ENCODE measurements at regions not wholly inside any gene's neighbourhood (a gene's known extent, or its start where the extent isn't known, plus 50 kb on each side); places are given as distances from the start of the nearest gene placed in this dataset.
A peak's percentile ranks its signal among the peaks of the same experiment; 100 is the strongest.
"Not testable (repeated sequence)": the region's sequence is repeated elsewhere in the genome, so short reads cannot be mapped to it uniquely, and the experiment has no call there.

- no peak for DNase-seq (ENCODE audit: low read depth in 1 of 2, low spot score in 1 of 2)
Observed at GRCh38 chr12:91636721-91637120, 454.1 kb upstream of the DCN start.

- not testable (repeated sequence) for DNase-seq (ENCODE audit: low read depth in 1 of 2, low spot score in 1 of 2)
Observed at GRCh38 chr12:91634386-91634713, 451.7 kb upstream of the DCN start.

- DNase-seq (ENCODE audit: low read depth in 1 of 2, low spot score in 1 of 2): peak in 1 of 2 donors; percentile 9
Observed at GRCh38 chr12:91633734-91634357, 451.2 kb upstream of the DCN start.

GRCh38 chr12:91633206-91633605, 450.6 kb upstream of the DCN start:
- DNase-seq (ENCODE audit: low read depth in 1 of 2, low spot score in 1 of 2): no peak

- no peak for DNase-seq (ENCODE audit: low read depth in 1 of 2, low spot score in 1 of 2)
Observed at GRCh38 chr12:91632042-91632786, 449.6 kb upstream of the DCN start.

GRCh38 chr12:91630596-91631293, 448.1 kb upstream of the DCN start:
- no peak for DNase-seq (ENCODE audit: low read depth in 1 of 2, low spot score in 1 of 2)

GRCh38 chr12:91630083-91630482, 447.5 kb upstream of the DCN start:
- no peak for DNase-seq (ENCODE audit: low read depth in 1 of 2, low spot score in 1 of 2)

GRCh38 chr12:91629440-91629839, 446.8 kb upstream of the DCN start:
- DNase-seq (ENCODE audit: low read depth in 1 of 2, low spot score in 1 of 2): no peak

- DNase-seq (ENCODE audit: low read depth in 1 of 2, low spot score in 1 of 2): no peak
Observed at GRCh38 chr12:91628656-91629055, 446.0 kb upstream of the DCN start.

GRCh38 chr12:91627225-91627624, 444.6 kb upstream of the DCN start:
- DNase-seq (ENCODE audit: low read depth in 1 of 2, low spot score in 1 of 2): no peak

- DNase-seq (ENCODE audit: low read depth in 1 of 2, low spot score in 1 of 2): no peak
Observed at GRCh38 chr12:91622981-91623380, 440.4 kb upstream of the DCN start.

GRCh38 chr12:91622037-91622436, 439.4 kb upstream of the DCN start:
- no peak for DNase-seq (ENCODE audit: low read depth in 1 of 2, low spot score in 1 of 2)

GRCh38 chr12:91620992-91621391, 438.4 kb upstream of the DCN start:
- DNase-seq (ENCODE audit: low read depth in 1 of 2, low spot score in 1 of 2): no peak

GRCh38 chr12:91620422-91620821, 437.8 kb upstream of the DCN start:
- DNase-seq (ENCODE audit: low read depth in 1 of 2, low spot score in 1 of 2): no peak

- DNase-seq (ENCODE audit: low read depth in 1 of 2, low spot score in 1 of 2): no peak
Observed at GRCh38 chr12:91618281-91618680, 435.7 kb upstream of the DCN start.

GRCh38 chr12:91617818-91618217, 435.2 kb upstream of the DCN start:
- no peak for DNase-seq (ENCODE audit: low read depth in 1 of 2, low spot score in 1 of 2)

- no peak for DNase-seq (ENCODE audit: low read depth in 1 of 2, low spot score in 1 of 2)
Observed at GRCh38 chr12:91616416-91616815, 433.8 kb upstream of the DCN start.

GRCh38 chr12:91613223-91613779, 430.7 kb upstream of the DCN start:
- no peak for DNase-seq (ENCODE audit: low read depth in 1 of 2, low spot score in 1 of 2)

- DNase-seq (ENCODE audit: low read depth in 1 of 2, low spot score in 1 of 2): no peak
Observed at GRCh38 chr12:91610561-91610960, 427.9 kb upstream of the DCN start.

- DNase-seq (ENCODE audit: low read depth in 1 of 2, low spot score in 1 of 2): no peak
Observed at GRCh38 chr12:91609283-91609682, 426.7 kb upstream of the DCN start.

GRCh38 chr12:91608542-91608941, 425.9 kb upstream of the DCN start:
- DNase-seq (ENCODE audit: low read depth in 1 of 2, low spot score in 1 of 2): no peak
